Gastrocnemius medialis (tissue), 4 donors: ENCODE measurements at regions not wholly inside any gene's neighbourhood (a gene's known extent, or its start where the extent isn't known, plus 50 kb on each side); places are given as distances from the start of the nearest gene placed in this dataset.

Experiments used
- CTCF ChIP-seq, 5 experiments: fragments of 450-650 bp in 3 of 5; fragments of 200-600 bp in 2 of 5; sonication (generic) in 2 of 5; IDR thresholded peaks in 4 of 5; conservative IDR thresholded peaks in 1 of 5; 1 replicate in 4 of 5; 2 replicates in 1 of 5; pipeline ENCODE4 v1.5.1; 2016 to 2019; ENCODE audit warnings: antibody characterized with exemption in 5 of 5, mild to moderate bottlenecking in 3 of 5, moderate library complexity in 3 of 5
- POLR2A ChIP-seq, 2 donors: fragments of 450-650 bp; IDR thresholded peaks; one replicate each; pipeline ENCODE4 v1.6.1; 2017; ENCODE audit warnings: antibody characterized with exemption in 2 of 2, mild to moderate bottlenecking in 2 of 2, moderate library complexity in 2 of 2

GRCh38 chr12:4137015-4137414 lies 136.5 kb upstream of the CCND2 start:
- no peak for TF ChIP-seq CTCF (IDR thresholded peaks at IDR 0.05 in 4 of 5, conservative IDR thresholded peaks at IDR 0.05 in 1 of 5)
- no peak for TF ChIP-seq POLR2A (IDR thresholded peaks at IDR 0.05)
